CD14-positive monocyte (primary cell): ENCODE measurements at regions not wholly inside any gene's neighbourhood (a gene's known extent, or its start where the extent isn't known, plus 50 kb on each side); places are given as distances from the start of the nearest gene placed in this dataset.

Source experiments
- DNase-seq, 3 donors: peaks; one replicate each; pipeline ENCODE4 v3.0.0-alpha.2; 2011 to 2022
- H2AFZ ChIP-seq: 2 replicates; pipeline ENCODE4 v1.6.0; 2012; ENCODE audit warnings: mild to moderate bottlenecking, low read depth, low read length, inconsistent platforms; ENCODE audit not compliant: insufficient read depth, poor library complexity, severe bottlenecking
- H3K27ac ChIP-seq, 2 donors: 1 replicate in 1 of 2; 2 replicates in 1 of 2; pipeline ENCODE4 v1.5.1; 2012 to 2013; ENCODE audit warnings: low read length in 2 of 2, control low read depth in 1 of 2, inconsistent platforms in 1 of 2, low read depth in 1 of 2, mild to moderate bottlenecking in 1 of 2
- H3K27me3 ChIP-seq, 2 donors: one replicate each; pipeline versions ENCODE4 v1.6.0 to v1.6.1; 2011 to 2013; ENCODE audit warnings: low read length in 2 of 2; ENCODE audit not compliant: control insufficient read depth in 2 of 2, insufficient read depth in 2 of 2
- H3K36me3 ChIP-seq, 2 donors: replicated peaks in 1 of 2; 1 replicate in 1 of 2; 2 replicates in 1 of 2; pipeline versions ENCODE4 v1.5.1 to v1.6.1; 2012 to 2013; ENCODE audit warnings: low read length in 2 of 2, control low read depth in 1 of 2, inconsistent platforms in 1 of 2, mild to moderate bottlenecking in 1 of 2; ENCODE audit not compliant: insufficient read depth in 2 of 2, control insufficient read depth in 1 of 2
- H3K4me1 ChIP-seq, 2 donors: 1 replicate in 1 of 2; 2 replicates in 1 of 2; pipeline versions ENCODE4 v1.5.1 to v1.6.1; 2012 to 2013; ENCODE audit warnings: low read length in 2 of 2, control low read depth in 1 of 2, inconsistent platforms in 1 of 2, mild to moderate bottlenecking in 1 of 2, moderate library complexity in 1 of 2; ENCODE audit not compliant: insufficient read depth in 2 of 2, control insufficient read depth in 1 of 2
- H3K4me2 ChIP-seq: replicated peaks from 2 replicates; pipeline ENCODE3; 2012; ENCODE audit warnings: low read length, moderate library complexity, mild to moderate bottlenecking; ENCODE audit not compliant: poor library complexity, severe bottlenecking; ENCODE audit errors: extremely low read depth
- H3K4me3 ChIP-seq, 3 experiments: fragments of 200-600 bp in 1 of 3; sonication (generic) in 1 of 3; replicated peaks in 1 of 3; 1 replicate in 2 of 3; 2 replicates in 1 of 3; pipeline ENCODE4 v1.5.1; 2011 to 2013; ENCODE audit warnings: low read length in 3 of 3, mild to moderate bottlenecking in 3 of 3, control low read depth in 2 of 3, low read depth in 2 of 3, inconsistent platforms in 1 of 3, moderate library complexity in 1 of 3
- H3K79me2 ChIP-seq: 2 replicates; pipeline ENCODE4 v1.6.0; 2012; ENCODE audit warnings: mild to moderate bottlenecking, control low read depth, inconsistent platforms, low read length, moderate library complexity; ENCODE audit not compliant: insufficient read depth
- H3K9ac ChIP-seq: 2 replicates; pipeline ENCODE4 v1.6.0; 2017; ENCODE audit warnings: low read length, mild to moderate bottlenecking; ENCODE audit not compliant: insufficient read depth, poor library complexity, severe bottlenecking
- H3K9me3 ChIP-seq, 2 donors: replicated peaks in 1 of 2; 1 replicate in 1 of 2; 2 replicates in 1 of 2; pipeline versions ENCODE4 v1.5.1 to v1.6.1; 2012 to 2013; ENCODE audit warnings: low read length in 2 of 2, control low read depth in 1 of 2; ENCODE audit not compliant: control insufficient read depth in 1 of 2, insufficient read depth in 1 of 2
- H4K20me1 ChIP-seq: 2 replicates; pipeline ENCODE4 v1.6.0; 2012; ENCODE audit warnings: mild to moderate bottlenecking, low read length, control low read depth, moderate library complexity; ENCODE audit not compliant: insufficient read depth
- H3K27ac Mint-ChIP-seq, 7 donors: one replicate each; pipeline ENCODE4 v1.8.0; 2020; ENCODE audit warnings: mild to moderate bottlenecking in 7 of 7, mixed read lengths in 7 of 7, moderate library complexity in 6 of 7, inconsistent platforms in 2 of 7
- H3K27me3 Mint-ChIP-seq, 3 donors: one replicate each; pipeline ENCODE4 v1.8.0; 2021 to 2022; ENCODE audit warnings: low read depth in 3 of 3, mild to moderate bottlenecking in 3 of 3, mixed read lengths in 3 of 3, moderate library complexity in 3 of 3, inconsistent platforms in 1 of 3
- H3K36me3 Mint-ChIP-seq, 2 donors: one replicate each; pipeline ENCODE4 v1.8.0; 2020; ENCODE audit warnings: mixed read lengths in 2 of 2, inconsistent platforms in 1 of 2, mild to moderate bottlenecking in 1 of 2
- H3K4me1 Mint-ChIP-seq: one replicate; pipeline ENCODE4 v1.8.0; 2020; ENCODE audit warnings: mild to moderate bottlenecking, mixed read lengths
- H3K4me3 Mint-ChIP-seq, 2 donors: one replicate each; pipeline ENCODE4 v1.8.0; 2020; ENCODE audit warnings: mild to moderate bottlenecking in 2 of 2, mixed read lengths in 2 of 2, moderate library complexity in 1 of 2
- H3K9me3 Mint-ChIP-seq, 7 donors: one replicate each; pipeline ENCODE4 v1.8.0; 2020 to 2022; ENCODE audit warnings: mixed read lengths in 7 of 7, mild to moderate bottlenecking in 6 of 7, moderate library complexity in 6 of 7, inconsistent platforms in 2 of 7
- CTCF ChIP-seq: fragments of 200-600 bp; IDR thresholded peaks from one replicate; pipeline ENCODE4 v1.8.0; 2022; ENCODE audit warnings: antibody characterized with exemption, mild to moderate bottlenecking
- WGBS: methylation state at CpG from one replicate; pipeline ENCODE4 v1.1.5; 2013; ENCODE audit warnings: missing lambda C conversion rate; ENCODE audit not compliant: insufficient coverage; 5-methylcytosine and 5-hydroxymethylcytosine counted together
- intact Hi-C, 2 donors: fragments of 100-400 bp; cut with micrococcal nuclease; formaldehyde crosslinking; loops; one replicate each; pipeline versions ENCODE4 v1.15.0 to v1.15.1; 2023

DNA sequence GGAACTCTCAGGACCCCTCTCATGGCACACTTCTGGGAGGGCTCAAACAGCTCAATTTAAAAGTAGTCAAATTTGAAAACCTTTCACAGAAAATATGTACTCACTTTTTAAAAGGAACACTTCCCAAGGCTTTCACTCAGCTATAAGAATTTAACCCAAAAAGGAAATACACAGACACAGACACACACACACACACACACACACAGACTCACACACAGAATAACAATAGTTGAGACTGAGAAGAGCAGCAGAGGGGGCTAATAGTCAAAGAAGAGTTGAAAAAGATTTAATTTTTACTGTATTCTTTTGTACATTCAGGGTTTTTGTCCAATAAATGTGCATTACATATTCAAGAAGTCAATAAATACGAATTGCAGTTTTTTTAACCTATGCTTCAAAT is 211.4 kb downstream of the HACE1 start:
- H3K36me3 Mint-ChIP-seq, result no peaks in the 10 kb centered on the region
- no peak for TF ChIP-seq CTCF
- no peaks in the 10 kb centered on the region for H3K4me1 Mint-ChIP-seq
- Histone ChIP-seq H3K9ac (no peak overlapping the region), H3K79me2 (no peaks in the 10 kb centered on the region), H3K36me3 (no peaks in the 10 kb centered on the region), H3K4me3 (no peak overlapping the region), H3K4me1 (no peaks in the 10 kb centered on the region), H4K20me1 (no peaks in the 10 kb centered on the region), H2AFZ (no peak overlapping the region), H3K9me3 (peaks cover 0 to 4% of the 10 kb centered on the region in 2 donors), H3K4me2 (no peak overlapping the region), H3K27ac (no peak overlapping the region), H3K27me3 (no peaks in the 10 kb centered on the region)
- DNase-seq, result no peak
- peaks cover 0 to 9% (median 6%) of the 10 kb centered on the region in 7 donors for H3K9me3 Mint-ChIP-seq
- no peak overlapping the region for H3K4me3 Mint-ChIP-seq
- no CpG with 5 or more reads among the region's 1 CpG for WGBS
- H3K27me3 Mint-ChIP-seq, result peaks cover 0 to 1% (median 0%) of the 10 kb centered on the region in 3 donors
- intact Hi-C loops, result no loop called here
- peak overlapping the region in 1 of 7 donors; percentile 0 for H3K27ac Mint-ChIP-seq

GRCh38 chr6:104644848-104645247 is 214.9 kb downstream of the HACE1 start:
- peaks cover 2 to 9% (median 6%) of the 10 kb centered on the region in 7 donors for H3K9me3 Mint-ChIP-seq
- H3K79me2 ChIP-seq, result no peaks in the 10 kb centered on the region
- H3K4me2 ChIP-seq, result no peak overlapping the region
- no peak overlapping the region for H2AFZ ChIP-seq
- no peaks in the 10 kb centered on the region for H3K36me3 ChIP-seq
- H3K4me1 ChIP-seq, result peaks cover 11 to 14% of the 10 kb centered on the region in 2 donors
- WGBS, result 100% methylated on average over 1 of the region's 1 CpG
- H3K4me1 Mint-ChIP-seq, result peaks cover 15% of the 10 kb centered on the region
- TF ChIP-seq CTCF, result no peak
- H3K4me3 Mint-ChIP-seq, result no peak overlapping the region
- H3K9me3 ChIP-seq, result peaks cover 0 to 4% of the 10 kb centered on the region in 2 donors
- intact Hi-C loops, result no loop called here
- no peak overlapping the region for H3K4me3 ChIP-seq
- peaks cover 0 to 1% (median 0%) of the 10 kb centered on the region in 3 donors for H3K27me3 Mint-ChIP-seq
- H3K36me3 Mint-ChIP-seq, result no peaks in the 10 kb centered on the region
- no peaks in the 10 kb centered on the region for H3K27me3 ChIP-seq
- H3K27ac ChIP-seq, result no peak overlapping the region
- no peak overlapping the region for H3K27ac Mint-ChIP-seq
- no peak overlapping the region for H3K9ac ChIP-seq
- no peak for DNase-seq
- no peaks in the 10 kb centered on the region for H4K20me1 ChIP-seq
